ENCODE measurements at regions not wholly inside any gene's neighbourhood (a gene's known extent, or its start where the extent isn't known, plus 50 kb on each side); places are given as distances from the start of the nearest gene placed in this dataset.

GRCh38 chr2:195496991-195497390 is 160.0 kb upstream of the SLC39A10 start:
- TF ChIP-seq CTCF (IDR thresholded peaks at IDR 0.05): no peak
- no peak for ATAC-seq (ENCODE audit: low FRiP score)
- no peak for DNase-seq (ENCODE audit: low spot score)

DNA sequence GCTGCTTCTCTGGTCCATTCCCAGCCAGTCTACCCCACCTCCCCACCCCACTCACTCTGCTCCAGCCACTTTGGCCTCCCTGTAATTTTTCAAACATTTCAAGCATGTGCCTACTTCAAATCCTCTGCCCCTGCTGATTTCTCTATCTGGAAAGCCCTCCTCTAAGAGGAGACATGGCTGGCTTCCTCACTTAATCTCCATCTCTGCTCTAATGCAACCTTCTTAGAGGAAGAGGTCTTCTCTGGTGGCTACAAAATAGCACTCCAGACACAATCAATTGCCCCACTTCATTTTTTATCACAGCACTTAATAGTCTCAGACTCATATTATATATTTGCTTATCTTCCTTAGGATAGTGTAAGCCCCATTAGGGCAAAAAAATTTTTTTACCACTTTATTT is 161.1 kb upstream of the SLC39A10 start:
- DNase-seq (ENCODE audit: low spot score) (no peak), ATAC-seq (ENCODE audit: low FRiP score) (no peak)
- no peak for TF ChIP-seq CTCF (IDR thresholded peaks at IDR 0.05)

- no peak for ATAC-seq (ENCODE audit: low FRiP score)
- no peak for TF ChIP-seq CTCF (IDR thresholded peaks at IDR 0.05)
- DNase-seq (ENCODE audit: low spot score): no peak
Measured at GRCh38 chr2:195495351-195495750, 161.7 kb upstream of the SLC39A10 start.

- no peak for TF ChIP-seq CTCF (IDR thresholded peaks at IDR 0.05)
- DNase-seq (ENCODE audit: low spot score) (no peak), ATAC-seq (ENCODE audit: low FRiP score) (no peak)
Measured at GRCh38 chr2:195494451-195494850, 162.6 kb upstream of the SLC39A10 start.

GRCh38 chr2:195493416-195493815 is 163.6 kb upstream of the SLC39A10 start:
- DNase-seq (ENCODE audit: low spot score) (no peak), ATAC-seq (ENCODE audit: low FRiP score) (no peak)
- TF ChIP-seq CTCF (IDR thresholded peaks at IDR 0.05): no peak

GRCh38 chr2:195490319-195490718 is 166.7 kb upstream of the SLC39A10 start:
- DNase-seq (ENCODE audit: low spot score) (no peak), ATAC-seq (ENCODE audit: low FRiP score) (no peak)
- no peak for TF ChIP-seq CTCF (IDR thresholded peaks at IDR 0.05)

DNA sequence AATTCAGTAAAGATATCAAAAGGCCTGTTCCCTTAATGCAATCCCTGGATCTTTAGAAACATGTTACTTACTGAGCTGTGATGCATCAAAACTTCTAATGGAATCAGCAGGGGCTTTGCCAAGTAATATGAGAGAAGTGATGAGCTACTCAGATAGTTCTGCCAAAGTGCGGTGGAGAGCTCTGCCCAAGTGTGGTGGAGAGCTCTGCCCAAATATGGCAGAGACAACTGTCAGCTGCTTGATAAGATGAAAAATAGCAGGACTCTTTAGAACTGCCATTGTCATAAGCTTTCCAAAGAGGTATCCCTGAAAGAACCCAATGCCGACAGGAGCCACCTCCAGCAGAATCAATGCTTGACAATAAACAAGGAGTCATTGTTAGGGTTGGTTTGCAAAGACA is 167.9 kb upstream of the SLC39A10 start:
- ATAC-seq (ENCODE audit: low FRiP score): no peak
- TF ChIP-seq CTCF (IDR thresholded peaks at IDR 0.05): no peak
- no peak for DNase-seq (ENCODE audit: low spot score)

All from omental fat pad (tissue), 3 donors.